ENCODE measurements at regions not wholly inside any gene's neighbourhood (a gene's known extent, or its start where the extent isn't known, plus 50 kb on each side); places are given as distances from the start of the nearest gene placed in this dataset.

DNA sequence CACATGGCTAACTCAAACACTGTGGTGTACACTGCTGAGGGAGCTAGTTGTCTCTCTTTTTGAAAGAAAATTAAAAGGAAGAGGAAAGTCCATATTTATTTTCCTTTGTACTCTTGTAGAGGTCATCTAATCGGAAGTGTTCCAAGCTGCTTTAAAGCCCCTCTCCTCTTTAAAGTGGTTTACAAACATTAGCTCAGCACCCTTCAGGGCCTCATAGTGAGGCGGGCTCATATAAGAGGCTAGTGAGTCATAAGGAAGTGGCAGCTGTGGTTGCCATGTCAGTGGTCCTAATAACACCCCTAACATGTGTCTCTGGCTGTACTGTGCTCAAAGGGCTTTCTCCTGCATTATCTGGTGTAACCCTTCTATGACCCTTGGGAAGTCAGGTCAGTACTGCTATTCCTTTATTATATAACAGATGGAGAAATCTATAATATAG is 104.4 kb upstream of the SERBP1 start:
- H2BK20ac ChIP-seq (ENCODE audit: low read depth, low read length, poor library complexity, severe bottlenecking), result no peak overlapping the region
- WGBS (ENCODE audit: extremely low coverage, insufficient read length, low lambda C conversion rate), result no CpG with 5 or more reads among the region's 2 CpGs
- H3K27me3 ChIP-seq (ENCODE audit: insufficient read depth, low read length), result no peaks in the 10 kb centered on the region
- no peak overlapping the region for H3T11ph ChIP-seq (ENCODE audit: low read length)
- H2BK5ac ChIP-seq (ENCODE audit: insufficient read length, low read length), result no peak overlapping the region
- H4K91ac ChIP-seq (ENCODE audit: insufficient read length, low read depth, low read length), result no peak overlapping the region
- no peaks in the 10 kb centered on the region for H3K79me1 ChIP-seq (ENCODE audit: insufficient read depth, low read depth, low read length, poor library complexity, severe bottlenecking)
- H2BK12ac ChIP-seq (ENCODE audit: insufficient read length, low read depth, low read length), result no peak overlapping the region
- no peaks in the 10 kb centered on the region for H3K9me3 ChIP-seq (ENCODE audit: control insufficient read depth, low read depth, low read length)
- H3K14ac ChIP-seq (ENCODE audit: insufficient read depth, low read length), result no peak overlapping the region
- no peak overlapping the region for H2BK15ac ChIP-seq (ENCODE audit: low read depth, low read length)
- no peaks in the 10 kb centered on the region for H3K9me3 Mint-ChIP-seq
- H4K5ac ChIP-seq (ENCODE audit: insufficient read length, low read depth, low read length), result no peak overlapping the region
- no peak overlapping the region for H3K27ac Mint-ChIP-seq
- no peak overlapping the region for H2AFZ ChIP-seq (ENCODE audit: low read length)
- no peak overlapping the region for H2AK5ac ChIP-seq (ENCODE audit: insufficient read length, low read length)
- no peaks in the 10 kb centered on the region for H3K79me2 ChIP-seq (ENCODE audit: insufficient read depth, low read length)
- DNase-seq, result no peak
- H2BK120ac ChIP-seq (ENCODE audit: low read depth, low read length, poor library complexity, severe bottlenecking), result no peak overlapping the region
- no peaks in the 10 kb centered on the region for H3K36me3 Mint-ChIP-seq (ENCODE audit: insufficient read depth in 1 of 3, low read depth in 3 of 3)
- peaks cover 43% of the 10 kb centered on the region for H3K27me3 Mint-ChIP-seq (ENCODE audit: low read depth)
- H3K9ac ChIP-seq (ENCODE audit: extremely low read depth, insufficient read length, low read length), result no peak overlapping the region
- H3K23me2 ChIP-seq (ENCODE audit: insufficient read length, low read depth, low read length, poor library complexity, severe bottlenecking), result no peaks in the 10 kb centered on the region
- peaks cover 0 to 4% of the 10 kb centered on the region in 2 experiments; a peak in 2 of 4 replicates for H3K4me1 Mint-ChIP-seq
- no peak overlapping the region for H3K4ac ChIP-seq (ENCODE audit: low read depth, low read length)
- no peak overlapping the region for H3K4me2 ChIP-seq (ENCODE audit: insufficient read depth, insufficient read length, low read length)
- H3K4me3 Mint-ChIP-seq, result no peak overlapping the region
- TF ChIP-seq, protein P1, sequence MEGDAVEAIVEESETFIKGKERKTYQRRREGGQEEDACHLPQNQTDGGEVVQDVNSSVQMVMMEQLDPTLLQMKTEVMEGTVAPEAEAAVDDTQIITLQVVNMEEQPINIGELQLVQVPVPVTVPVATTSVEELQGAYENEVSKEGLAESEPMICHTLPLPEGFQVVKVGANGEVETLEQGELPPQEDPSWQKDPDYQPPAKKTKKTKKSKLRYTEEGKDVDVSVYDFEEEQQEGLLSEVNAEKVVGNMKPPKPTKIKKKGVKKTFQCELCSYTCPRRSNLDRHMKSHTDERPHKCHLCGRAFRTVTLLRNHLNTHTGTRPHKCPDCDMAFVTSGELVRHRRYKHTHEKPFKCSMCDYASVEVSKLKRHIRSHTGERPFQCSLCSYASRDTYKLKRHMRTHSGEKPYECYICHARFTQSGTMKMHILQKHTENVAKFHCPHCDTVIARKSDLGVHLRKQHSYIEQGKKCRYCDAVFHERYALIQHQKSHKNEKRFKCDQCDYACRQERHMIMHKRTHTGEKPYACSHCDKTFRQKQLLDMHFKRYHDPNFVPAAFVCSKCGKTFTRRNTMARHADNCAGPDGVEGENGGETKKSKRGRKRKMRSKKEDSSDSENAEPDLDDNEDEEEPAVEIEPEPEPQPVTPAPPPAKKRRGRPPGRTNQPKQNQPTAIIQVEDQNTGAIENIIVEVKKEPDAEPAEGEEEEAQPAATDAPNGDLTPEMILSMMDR (conservative IDR thresholded peaks at IDR 0.05), result no peak
- H3K23ac ChIP-seq (ENCODE audit: insufficient read length, low read depth, low read length), result no peak overlapping the region
- H3K4me1 ChIP-seq (ENCODE audit: insufficient read depth, low read length), result no peaks in the 10 kb centered on the region
- no peak overlapping the region for H3K27ac ChIP-seq (ENCODE audit: insufficient read length, low read depth, low read length)
- H3K18ac ChIP-seq (ENCODE audit: insufficient read length, low read depth, low read length), result no peak overlapping the region
- H4K8ac ChIP-seq (replicated peaks; ENCODE audit: insufficient read length, low read depth, low read length), result no peak overlapping the region
- H3K56ac ChIP-seq (ENCODE audit: insufficient read length, low read depth, low read length), result no peak overlapping the region
- H4K20me1 ChIP-seq (ENCODE audit: control insufficient read depth, insufficient read depth, insufficient read length), result no peaks in the 10 kb centered on the region

All from H9 (cell line).